K562 (cell line): ENCODE measurements at regions not wholly inside any gene's neighbourhood (a gene's known extent, or its start where the extent isn't known, plus 50 kb on each side); places are given as distances from the start of the nearest gene placed in this dataset.

Source experiments
- AFF4 ChIP-seq: sonication (generic); formaldehyde crosslinking; IDR thresholded peaks from 2 replicates; pipeline ENCODE4 v1.8.0; 2023; ENCODE audit warnings: mild to moderate bottlenecking, missing genetic modification reagents
- CCNT2 ChIP-seq: IDR thresholded peaks from 2 replicates; pipeline ENCODE4 v1.6.1; 2011; ENCODE audit warnings: borderline replicate concordance, low read depth, mild to moderate bottlenecking, moderate library complexity, mixed read lengths, low read length; ENCODE audit not compliant: insufficient read length; ENCODE audit errors: extremely low read depth
- CEBPZ ChIP-seq: fragments of 150-350 bp; IDR thresholded peaks from 2 replicates; pipeline ENCODE4 v1.6.1; 2014; ENCODE audit warnings: low read depth, mild to moderate bottlenecking, low read length, borderline replicate concordance
- FOXK1 ChIP-seq: sonication (generic); formaldehyde crosslinking; IDR thresholded peaks from 2 replicates; pipeline ENCODE4 v1.8.0; 2022; ENCODE audit warnings: missing genetic modification reagents, mild to moderate bottlenecking, borderline replicate concordance
- GABPA ChIP-seq: fragments of 200-800 bp; sonication (Bioruptor generic); conservative IDR thresholded peaks from 2 replicates; pipeline ENCODE4 v1.6.1; 2016; ENCODE audit warnings: low read depth, missing genetic modification characterization, missing compliant biosample characterization
- MAFF ChIP-seq: IDR thresholded peaks from 2 replicates; pipeline ENCODE4 v1.6.1; 2012; ENCODE audit warnings: low read length, improper control_type of control experiment
- MEIS2 ChIP-seq: fragments of 450-650 bp; IDR thresholded peaks from 2 replicates; pipeline ENCODE4 v1.6.1; 2014; ENCODE audit warnings: mild to moderate bottlenecking; ENCODE audit not compliant: partially characterized antibody
- MTA3 ChIP-seq: fragments of 450-650 bp; formaldehyde crosslinking; IDR thresholded peaks from 2 replicates; pipeline ENCODE4 v1.6.1; 2017; ENCODE audit warnings: mild to moderate bottlenecking, borderline replicate concordance
- MYBL2 ChIP-seq, 2 experiments: fragments of 450-650 bp in 1 of 2; sonication (generic) in 1 of 2; formaldehyde crosslinking in 1 of 2; IDR thresholded peaks; 2 replicates each; pipeline versions ENCODE4 v1.6.1 to v1.8.1; 2017 to 2022; ENCODE audit warnings: borderline replicate concordance in 1 of 2, inconsistent platforms in 1 of 2, low read depth in 1 of 2, mild to moderate bottlenecking in 1 of 2, missing genetic modification reagents in 1 of 2, moderate library complexity in 1 of 2
- RBFOX2 ChIP-seq: fragments of 200-400 bp; formaldehyde crosslinking; IDR thresholded peaks from 2 replicates; pipeline ENCODE4 v1.6.1; 2017; ENCODE audit warnings: low read depth, mild to moderate bottlenecking, low read length, moderate library complexity
- XRCC4 ChIP-seq: IDR thresholded peaks from one replicate; pipeline ENCODE4 v1.6.1; 2011; ENCODE audit not compliant: insufficient read depth, insufficient read length; ENCODE audit errors: extremely low read depth
- TF ChIP-seq, protein P1 (sequence below): sonication (generic); formaldehyde crosslinking; IDR thresholded peaks from 2 replicates; pipeline ENCODE4 v1.8.0; 2022; ENCODE audit warnings: missing genetic modification reagents, mild to moderate bottlenecking, borderline replicate concordance
- TF ChIP-seq, protein P2 (sequence below): sonication (generic); formaldehyde crosslinking; IDR thresholded peaks from 2 replicates; pipeline ENCODE4 v1.8.0; 2022; ENCODE audit warnings: mild to moderate bottlenecking, missing genetic modification reagents

DNA sequence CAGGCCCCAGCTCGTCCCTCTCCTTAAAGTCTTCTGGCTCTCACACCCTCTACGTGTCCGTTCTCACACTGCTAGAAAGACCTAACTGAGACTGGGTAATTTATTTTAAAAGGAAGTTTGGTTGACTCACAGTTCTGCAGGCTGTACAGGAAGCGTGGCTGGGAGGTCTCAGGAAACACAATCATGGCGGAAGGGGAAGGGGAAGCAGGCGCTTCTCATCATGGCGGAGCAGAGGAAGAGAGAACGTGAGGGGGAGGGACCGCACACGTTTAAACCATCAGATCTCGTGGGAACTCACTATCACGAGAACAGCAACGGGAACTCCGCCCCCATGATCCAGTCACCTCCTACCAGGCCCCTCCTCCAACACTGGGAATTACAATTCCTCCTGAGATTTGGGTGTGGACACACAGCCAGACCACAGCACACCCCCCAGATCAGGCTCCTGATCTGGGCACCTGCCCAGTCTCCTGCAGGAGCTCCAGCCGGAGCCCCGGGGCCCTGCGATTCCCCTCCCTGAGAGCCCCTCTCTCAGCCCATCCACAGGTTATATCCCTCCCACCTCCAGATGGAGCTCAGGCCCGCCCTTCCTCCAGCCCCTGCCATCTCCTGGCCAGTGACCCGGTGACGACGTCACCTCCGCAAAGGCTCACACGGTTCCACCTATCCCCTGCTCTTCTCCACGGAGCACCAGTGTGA is 170.2 kb downstream of the BRD1 start (continued):
- TF ChIP-seq CEBPZ (no peak), MEIS2 (no peak), FOXK1 (CRISPR knock-in tag) (no peak), GABPA (tag) (peak; percentile 71), MYBL2 (IDR thresholded peaks at IDR 0.05; ENCODE audit: low read depth) (peak; percentile 19; the same call in 1 of the 2 replicates), MYBL2 (CRISPR knock-in tag; IDR thresholded peaks at IDR 0.05; ENCODE audit: borderline replicate concordance) (no peak), XRCC4 (no peak), RBFOX2 (no peak; the same call in 1 of the 2 replicates), AFF4 (CRISPR knock-in tag) (no peak), MAFF (peak; percentile 18; the same call in 1 of the 2 replicates), MTA3 (peak; percentile 18; the same call in 1 of the 2 replicates), CCNT2 (no peak)
- TF ChIP-seq, protein P1, sequence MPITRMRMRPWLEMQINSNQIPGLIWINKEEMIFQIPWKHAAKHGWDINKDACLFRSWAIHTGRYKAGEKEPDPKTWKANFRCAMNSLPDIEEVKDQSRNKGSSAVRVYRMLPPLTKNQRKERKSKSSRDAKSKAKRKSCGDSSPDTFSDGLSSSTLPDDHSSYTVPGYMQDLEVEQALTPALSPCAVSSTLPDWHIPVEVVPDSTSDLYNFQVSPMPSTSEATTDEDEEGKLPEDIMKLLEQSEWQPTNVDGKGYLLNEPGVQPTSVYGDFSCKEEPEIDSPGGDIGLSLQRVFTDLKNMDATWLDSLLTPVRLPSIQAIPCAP (CRISPR knock-in tag), result no peak
- TF ChIP-seq, protein P2, sequence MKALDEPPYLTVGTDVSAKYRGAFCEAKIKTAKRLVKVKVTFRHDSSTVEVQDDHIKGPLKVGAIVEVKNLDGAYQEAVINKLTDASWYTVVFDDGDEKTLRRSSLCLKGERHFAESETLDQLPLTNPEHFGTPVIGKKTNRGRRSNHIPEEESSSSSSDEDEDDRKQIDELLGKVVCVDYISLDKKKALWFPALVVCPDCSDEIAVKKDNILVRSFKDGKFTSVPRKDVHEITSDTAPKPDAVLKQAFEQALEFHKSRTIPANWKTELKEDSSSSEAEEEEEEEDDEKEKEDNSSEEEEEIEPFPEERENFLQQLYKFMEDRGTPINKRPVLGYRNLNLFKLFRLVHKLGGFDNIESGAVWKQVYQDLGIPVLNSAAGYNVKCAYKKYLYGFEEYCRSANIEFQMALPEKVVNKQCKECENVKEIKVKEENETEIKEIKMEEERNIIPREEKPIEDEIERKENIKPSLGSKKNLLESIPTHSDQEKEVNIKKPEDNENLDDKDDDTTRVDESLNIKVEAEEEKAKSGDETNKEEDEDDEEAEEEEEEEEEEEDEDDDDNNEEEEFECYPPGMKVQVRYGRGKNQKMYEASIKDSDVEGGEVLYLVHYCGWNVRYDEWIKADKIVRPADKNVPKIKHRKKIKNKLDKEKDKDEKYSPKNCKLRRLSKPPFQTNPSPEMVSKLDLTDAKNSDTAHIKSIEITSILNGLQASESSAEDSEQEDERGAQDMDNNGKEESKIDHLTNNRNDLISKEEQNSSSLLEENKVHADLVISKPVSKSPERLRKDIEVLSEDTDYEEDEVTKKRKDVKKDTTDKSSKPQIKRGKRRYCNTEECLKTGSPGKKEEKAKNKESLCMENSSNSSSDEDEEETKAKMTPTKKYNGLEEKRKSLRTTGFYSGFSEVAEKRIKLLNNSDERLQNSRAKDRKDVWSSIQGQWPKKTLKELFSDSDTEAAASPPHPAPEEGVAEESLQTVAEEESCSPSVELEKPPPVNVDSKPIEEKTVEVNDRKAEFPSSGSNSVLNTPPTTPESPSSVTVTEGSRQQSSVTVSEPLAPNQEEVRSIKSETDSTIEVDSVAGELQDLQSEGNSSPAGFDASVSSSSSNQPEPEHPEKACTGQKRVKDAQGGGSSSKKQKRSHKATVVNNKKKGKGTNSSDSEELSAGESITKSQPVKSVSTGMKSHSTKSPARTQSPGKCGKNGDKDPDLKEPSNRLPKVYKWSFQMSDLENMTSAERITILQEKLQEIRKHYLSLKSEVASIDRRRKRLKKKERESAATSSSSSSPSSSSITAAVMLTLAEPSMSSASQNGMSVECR (CRISPR knock-in tag), result peak; percentile 51; the same call in 1 of the 2 replicates
